NCI-H748 (cell line): ENCODE measurements at regions not wholly inside any gene's neighbourhood (a gene's known extent, or its start where the extent isn't known, plus 50 kb on each side); places are given as distances from the start of the nearest gene placed in this dataset.
"Not testable (repeated sequence)": the region's sequence is repeated elsewhere in the genome, so short reads cannot be mapped to it uniquely, and the experiment has no call there.

Experiments
- DNase-seq: peaks from one replicate; lab custom pipeline; 2025; ENCODE audit not compliant: unreplicated experiment; lab: John Stamatoyannopoulos, UW

DNA sequence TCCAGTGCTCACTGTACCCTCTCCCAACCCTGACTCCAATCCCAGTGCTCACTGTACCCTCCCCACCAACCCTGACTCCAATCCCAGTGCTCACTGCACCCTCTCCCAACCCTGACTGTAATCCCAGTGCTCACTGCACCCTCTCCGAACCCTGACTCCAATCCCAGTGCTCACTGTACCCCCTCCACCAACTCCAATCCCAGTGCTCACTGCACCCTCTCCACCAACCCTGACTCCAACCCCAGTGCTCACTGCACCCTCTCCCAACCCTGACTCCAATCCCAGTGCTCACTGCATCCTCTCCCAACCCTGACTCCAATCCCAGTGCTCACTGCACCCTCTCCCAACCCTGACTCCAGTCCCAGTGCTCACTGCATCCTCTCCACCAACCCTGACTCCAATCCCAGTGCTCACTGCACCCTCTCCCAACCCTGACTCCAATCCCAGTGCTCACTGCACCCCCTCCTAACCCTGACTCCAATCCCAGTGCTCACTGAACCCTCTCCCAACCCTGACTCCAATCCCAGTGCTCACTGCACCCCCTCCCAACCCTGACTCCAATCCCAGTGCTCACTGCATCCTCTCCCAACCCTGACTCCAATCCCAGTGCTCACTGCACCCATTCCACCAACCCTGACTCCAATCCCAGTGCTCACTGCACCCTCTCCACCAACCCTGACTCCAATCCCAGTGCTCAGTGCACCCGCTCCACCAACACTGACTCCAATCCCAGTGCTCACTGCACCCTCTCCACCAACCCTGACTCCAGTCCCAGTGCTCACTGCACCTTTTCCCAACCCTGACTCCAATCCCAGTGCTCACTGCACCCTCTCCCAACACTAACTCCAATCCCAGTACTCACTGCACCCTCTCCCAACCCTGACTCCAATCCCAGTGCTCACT is 136.3 kb upstream of the ZNF618 start:
- DNase-seq = not testable (repeated sequence)

DNA sequence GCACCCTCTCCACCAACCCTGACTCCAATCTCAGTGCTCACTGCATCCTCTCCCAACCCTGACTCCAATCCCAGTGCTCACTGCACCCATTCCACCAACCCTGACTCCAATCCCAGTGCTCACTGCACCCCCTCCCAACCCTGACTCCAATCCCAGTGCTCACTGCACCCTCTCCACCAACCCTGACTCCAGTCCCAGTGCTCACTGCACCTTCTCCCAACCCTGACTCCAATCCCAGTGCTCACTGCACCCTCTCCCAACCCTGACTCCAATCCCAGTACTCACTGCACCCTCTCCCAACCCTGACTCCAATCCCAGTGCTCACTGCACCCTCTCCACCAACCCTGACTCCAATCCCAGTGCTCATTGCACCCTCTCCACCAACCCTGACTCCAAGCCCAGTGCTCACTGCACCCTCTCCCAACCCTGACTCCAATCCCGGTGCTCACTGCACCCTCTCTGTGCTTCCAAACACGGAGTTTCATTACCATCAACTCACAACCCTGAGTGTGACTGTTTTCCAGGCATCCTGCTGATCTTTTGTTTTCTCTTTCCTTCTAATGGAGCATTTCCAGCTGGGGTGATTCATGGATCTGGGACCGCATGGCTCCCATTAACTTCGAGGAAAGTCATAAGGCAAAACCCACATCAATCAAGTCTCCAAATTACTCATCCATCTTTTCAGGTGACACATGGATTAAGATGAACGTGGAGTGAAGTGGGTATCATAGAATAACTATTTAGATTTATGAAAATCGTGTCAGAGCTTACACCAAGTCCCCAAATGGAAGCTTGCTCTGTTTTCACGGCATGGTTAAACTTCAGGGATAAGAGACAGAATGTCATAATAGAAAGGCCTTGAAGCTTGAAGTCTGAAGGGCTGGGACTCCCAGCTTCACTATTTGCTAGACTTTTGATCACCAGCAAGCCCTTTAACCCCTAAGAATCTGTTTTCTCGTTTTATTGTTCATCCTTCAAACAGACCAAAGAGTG is 135.3 kb upstream of the ZNF618 start:
- DNase-seq = peak; percentile 63

DNA sequence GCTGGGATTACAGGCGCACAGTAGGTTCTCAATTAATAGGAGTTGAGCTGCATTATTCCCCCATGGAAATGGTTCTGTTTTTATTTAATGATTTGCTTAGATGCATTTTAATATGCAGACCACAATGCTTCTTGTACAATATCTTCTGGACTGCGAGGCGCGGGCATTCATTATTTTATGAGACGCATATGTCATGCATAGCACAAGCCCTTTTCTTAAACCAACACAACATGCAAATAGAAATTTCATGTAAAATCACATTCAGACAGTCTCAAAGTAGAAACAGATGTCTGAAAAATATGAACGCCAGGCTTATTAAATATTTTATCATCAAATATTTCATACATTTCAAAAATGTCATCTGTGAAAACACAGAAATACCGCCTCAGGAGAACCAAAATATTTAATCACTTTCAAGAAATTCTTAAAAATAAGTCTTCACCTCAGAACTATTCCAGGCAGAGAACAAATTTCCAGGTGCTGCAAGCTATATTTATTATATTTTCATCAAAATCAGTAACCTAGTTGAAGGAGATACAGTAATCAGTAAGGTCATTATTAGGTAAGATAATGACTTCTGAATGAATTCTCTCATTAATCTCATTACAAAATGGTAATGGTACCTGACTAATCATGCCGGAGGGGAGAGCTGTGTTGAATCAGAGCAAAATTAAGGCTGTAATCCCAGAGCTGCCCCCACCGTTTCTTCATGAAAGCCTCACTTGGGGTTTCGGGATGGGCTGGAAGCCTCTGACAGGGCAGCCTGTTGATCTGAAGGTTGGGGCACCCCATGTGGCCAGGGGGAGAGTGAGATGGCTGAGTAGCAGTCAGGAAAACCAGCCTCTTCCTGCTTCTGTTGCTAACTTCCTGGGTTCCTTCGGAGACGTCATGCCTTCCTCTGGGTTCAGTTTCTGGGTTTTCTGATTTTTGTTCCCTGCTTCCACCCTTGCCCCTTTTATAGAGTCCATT is 133.9 kb upstream of the ZNF618 start:
- no peak for DNase-seq

DNA sequence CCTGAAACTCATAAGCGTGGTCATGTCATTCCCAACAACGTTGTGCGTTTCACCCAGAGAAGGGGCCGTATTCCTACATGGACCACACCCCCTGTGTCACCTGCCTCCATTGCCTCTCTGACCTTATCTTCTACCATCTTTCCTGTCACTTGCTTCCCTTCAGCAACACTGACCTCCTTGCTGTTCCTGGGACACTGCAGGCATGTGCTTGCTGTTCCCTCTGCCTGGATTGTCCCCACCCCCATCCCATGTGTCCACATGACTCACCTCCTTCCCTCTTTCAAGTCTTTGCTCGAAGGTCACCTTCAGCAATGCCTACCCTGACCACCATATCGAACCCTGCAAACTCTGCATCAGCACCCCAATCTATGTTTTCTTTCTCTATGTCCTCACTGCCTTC is 133.2 kb upstream of the ZNF618 start:
- DNase-seq = no peak

DNA sequence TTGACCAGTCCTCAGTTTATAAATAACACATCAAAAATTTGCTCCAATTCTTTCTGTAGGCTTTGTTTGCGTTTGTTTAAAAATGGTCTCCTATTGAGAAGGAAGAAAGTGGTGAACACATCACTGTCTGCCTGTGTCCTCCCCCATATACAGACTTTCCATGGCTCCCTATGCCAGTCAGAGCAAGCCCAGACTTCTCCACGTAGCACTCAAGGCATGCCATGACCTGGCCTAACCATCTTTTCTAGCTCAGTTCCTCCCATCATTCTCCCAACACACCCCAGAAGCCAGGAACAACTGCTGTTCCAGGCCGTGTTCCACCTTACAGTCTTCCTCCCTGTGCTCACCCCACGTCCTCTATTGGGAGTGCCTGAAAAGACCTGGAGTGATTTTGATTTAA is 129.6 kb upstream of the ZNF618 start:
- DNase-seq = no peak

DNA sequence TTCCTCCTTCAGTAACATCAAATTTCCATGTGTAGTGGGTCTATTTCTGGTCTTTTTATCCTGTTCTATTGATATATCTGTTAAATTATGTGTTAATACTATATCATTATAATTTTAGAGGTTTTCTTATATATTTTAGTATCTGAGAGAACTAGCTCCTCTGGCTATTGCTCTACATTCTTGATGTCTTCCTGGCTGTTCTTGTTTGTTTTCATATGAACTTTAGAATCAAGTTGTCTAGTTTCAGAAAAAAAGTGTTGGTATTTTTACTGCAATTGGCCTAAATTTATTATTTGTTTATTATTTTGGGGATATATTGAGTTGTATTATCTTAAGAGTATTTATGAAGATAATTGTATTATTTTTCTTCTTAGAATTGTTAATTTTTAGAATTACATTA is 128.0 kb upstream of the ZNF618 start:
- DNase-seq = no peak

DNA sequence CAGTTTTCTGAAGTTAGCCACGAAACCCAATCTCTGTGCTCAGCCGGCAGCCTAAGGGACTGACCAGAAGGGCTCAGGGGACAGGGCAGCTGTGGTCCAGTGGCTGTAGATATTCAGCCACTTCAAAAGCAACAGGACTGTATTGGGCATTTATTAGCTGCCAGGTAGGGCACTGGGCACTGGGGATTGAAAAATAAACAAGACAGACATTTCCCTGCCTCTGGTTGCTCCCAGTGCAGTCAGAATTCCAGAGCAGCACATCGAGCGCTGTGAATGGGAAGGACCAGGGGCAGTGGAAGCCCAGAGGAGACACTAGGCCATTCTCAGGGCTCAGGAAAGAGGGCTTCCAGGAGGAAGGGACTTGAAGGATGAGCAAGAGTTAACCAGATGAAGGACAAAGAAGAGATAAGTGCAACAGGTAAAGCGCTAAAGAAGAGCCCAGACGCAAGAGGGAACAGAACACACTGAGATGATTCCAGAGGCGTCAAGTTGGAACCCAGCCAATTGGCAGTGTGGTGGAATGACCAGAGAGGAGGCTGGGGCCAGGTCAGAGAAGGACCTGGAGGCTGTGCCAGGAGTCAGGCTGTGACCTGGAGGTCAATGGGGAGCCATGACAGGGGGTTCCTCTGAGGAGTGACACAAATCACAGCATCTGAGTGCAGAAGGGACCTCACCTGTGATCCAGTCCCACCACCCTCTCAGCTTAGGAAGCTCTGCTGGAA is 122.5 kb upstream of the ZNF618 start:
- no peak for DNase-seq

DNA sequence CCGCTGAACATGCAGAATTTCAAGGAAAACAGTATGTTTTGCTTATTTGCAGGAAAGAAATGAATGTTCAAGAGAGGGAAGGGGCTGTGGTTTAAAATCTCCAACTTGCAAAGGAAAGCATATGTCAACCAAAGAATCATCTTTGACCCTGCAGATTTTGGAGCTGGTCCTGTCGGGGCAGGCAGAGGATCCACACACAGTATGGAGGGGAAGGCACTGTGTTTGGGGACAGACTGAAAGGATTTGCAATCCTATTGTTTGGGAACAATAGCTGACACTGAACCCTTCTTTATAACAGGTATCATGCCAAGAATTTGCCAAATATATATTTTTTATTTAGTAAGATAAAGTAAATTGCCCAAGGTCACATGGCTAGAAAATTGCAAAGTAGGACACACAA is 121.4 kb upstream of the ZNF618 start:
- DNase-seq = no peak

DNA sequence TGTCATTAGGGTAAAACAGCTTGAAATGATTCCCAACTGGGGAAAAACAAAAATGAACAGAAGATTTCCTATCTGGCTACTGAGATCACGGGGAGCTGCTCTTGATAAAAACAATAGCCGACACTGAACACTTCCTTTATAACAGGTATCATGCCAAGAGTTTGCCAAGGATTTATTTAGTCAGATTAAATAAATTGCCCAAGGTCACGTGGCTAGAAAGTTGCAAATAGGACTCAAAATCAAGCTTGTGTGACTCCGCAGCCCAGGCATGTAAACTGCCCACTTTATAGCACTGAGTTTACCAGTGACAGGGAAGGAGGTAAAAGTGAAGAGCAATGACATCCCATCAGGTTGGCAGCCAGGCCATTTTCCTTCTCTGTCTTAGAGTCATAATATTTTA is 120.7 kb upstream of the ZNF618 start:
- no peak for DNase-seq

DNA sequence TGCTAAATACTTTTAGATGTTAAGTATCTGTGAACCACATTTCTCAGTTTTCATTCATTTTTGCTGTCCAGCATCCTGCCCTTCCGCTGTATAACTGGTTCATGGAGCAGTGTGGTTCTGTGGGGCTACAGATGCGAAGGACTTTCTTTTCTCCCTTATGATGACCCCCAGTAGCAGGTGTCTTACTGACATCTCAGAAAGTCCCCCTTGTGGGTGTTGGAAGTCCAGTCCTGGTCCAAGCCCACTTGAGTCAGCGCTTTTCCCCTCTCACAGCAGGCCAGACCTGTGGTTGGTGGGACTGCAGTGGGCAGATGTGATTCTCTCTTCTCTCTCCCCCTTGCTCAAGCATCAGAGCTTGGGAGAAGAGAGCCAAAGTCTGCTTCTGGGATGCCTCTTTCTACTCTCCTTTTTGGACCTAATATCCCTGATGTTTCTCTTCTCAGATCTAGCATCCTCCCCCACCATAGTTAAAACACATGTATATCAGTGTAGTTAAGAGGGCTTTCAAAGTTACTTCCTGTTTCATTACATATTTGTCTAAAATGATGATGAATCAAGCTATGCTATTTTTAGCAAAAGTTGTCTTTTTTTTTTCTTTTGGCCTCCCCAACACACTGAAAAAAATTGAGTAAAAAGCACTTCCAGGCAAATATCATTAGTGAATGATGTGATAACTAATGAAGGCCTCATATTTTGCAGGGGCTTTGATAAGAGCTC is 119.5 kb upstream of the ZNF618 start:
- DNase-seq = no peak

DNA sequence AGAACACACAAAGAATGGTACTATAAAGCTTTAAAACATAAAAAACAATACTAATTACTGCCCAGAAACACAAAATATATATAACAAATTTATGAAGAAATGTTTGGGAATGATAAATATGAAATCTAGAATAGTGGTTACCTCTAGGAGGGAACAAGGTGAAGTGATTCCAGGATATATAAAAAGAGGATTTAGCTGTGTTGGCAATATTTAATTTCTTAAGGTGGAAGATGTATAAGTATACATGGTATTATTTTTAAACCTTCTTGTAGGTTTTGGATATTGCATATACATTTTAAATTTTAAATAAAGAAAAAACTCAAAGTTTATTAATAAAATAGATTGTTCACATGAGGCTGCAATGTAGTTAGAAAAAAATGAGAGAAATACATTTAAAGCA is 112.7 kb upstream of the ZNF618 start:
- DNase-seq = no peak

DNA sequence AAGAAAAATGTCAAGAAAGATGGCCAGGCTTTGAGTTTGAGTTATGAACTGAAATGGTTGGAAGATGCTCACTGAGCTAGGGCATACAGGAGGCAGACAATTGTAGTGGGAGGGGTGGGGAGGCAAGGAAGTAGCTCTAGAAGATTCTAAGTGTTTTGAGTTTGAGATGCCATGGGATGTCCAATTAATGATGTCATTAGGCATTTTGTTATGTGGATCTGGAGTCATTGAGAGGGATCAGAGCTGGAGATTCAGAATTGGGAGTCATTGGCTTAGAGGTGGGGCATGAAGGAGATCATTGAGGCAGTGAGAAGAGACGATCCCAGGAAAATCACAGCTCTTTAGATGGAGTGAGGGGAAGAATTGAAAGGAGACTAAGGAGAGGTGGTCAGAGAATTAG is 111.5 kb upstream of the ZNF618 start:
- DNase-seq = no peak

DNA sequence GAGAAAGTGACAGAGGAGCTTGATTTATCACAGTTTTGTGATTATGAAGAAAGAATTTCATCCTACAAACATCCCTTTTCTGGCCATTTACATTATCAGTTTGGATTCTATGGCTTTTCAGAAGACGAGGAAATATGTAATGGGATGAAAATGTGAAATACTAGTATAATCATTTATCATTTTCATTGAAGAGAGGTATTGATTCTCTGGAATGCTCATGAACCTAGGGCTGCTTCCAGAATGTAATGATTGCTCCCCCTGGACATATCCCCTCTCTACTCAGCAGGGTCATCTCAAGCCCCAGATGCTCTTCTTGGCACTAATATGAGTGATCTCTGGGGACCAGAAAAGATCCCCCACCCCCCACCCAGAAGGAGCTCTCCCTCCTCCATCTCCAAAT is 106.7 kb upstream of the ZNF618 start:
- no peak for DNase-seq

DNA sequence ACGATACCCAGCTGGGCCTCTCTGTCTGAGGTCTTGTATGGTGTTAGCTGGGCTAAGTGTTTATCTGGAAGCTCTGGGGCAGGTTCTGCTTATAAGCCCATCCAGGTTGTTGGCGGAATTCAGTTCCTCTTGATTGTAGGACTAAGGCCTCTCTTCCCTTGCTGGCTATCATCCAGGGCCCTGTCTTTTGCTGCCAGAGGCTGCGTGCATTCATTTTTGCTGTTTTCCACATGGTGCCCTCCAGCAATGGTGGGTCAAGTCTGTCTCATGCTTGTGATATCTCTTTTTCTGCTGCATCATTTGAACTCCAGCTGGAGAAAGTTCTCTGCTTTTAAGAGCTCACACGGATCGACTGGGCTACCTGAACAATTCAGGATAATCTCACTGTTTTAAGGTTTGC is 105.7 kb upstream of the ZNF618 start:
- DNase-seq = no peak

DNA sequence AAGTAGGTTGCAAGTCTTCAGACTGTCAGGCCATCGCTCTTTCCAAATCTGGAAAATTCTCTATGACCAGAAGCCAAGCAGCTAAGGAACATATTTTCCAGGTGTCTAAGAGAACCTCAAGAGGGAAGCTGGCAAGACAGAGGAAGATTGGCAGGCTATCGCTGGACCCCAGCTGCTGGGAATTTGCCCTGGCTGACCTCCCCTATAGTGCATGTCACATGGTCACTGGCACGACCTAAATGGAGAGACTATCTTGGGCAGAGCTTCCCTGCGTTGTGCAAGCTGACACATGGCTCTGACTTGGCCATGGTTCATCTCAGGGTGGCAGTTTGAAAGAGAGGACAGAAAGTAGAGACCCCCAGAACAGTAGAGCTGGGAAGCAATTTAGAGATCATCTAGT is 104.9 kb upstream of the ZNF618 start:
- DNase-seq = no peak

DNA sequence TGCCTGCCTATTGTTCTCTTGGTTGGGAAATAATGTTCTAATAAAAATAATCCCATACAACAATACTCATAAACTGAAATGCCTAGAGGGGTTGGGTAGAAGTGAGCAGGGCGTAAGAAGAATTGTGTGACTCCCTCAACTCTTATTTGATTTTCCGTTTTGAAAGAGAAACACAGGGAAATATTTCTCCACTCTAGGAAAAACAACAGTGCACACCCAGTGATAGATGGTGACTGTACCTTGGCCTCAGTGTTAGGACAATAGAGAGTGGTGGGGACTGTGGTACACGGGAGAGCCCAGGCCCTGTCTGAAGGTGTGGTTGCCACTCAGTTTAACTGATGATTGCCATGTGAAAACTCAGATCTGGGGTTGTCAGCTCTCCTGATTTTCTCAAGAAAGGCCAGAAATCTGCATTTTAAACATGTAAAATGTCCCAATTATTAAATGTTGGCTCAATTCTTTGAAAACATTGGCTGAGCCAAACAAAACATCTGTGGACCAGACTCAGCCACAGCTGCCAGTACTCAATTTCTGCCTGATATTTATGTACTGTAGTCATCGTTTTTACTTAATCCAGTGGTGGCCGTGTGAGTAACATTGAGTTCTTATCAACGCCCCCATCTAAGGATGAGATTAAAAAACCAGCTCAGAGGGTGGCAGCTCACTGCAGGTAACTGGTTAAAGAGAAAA is 103.8 kb upstream of the ZNF618 start:
- DNase-seq = no peak

DNA sequence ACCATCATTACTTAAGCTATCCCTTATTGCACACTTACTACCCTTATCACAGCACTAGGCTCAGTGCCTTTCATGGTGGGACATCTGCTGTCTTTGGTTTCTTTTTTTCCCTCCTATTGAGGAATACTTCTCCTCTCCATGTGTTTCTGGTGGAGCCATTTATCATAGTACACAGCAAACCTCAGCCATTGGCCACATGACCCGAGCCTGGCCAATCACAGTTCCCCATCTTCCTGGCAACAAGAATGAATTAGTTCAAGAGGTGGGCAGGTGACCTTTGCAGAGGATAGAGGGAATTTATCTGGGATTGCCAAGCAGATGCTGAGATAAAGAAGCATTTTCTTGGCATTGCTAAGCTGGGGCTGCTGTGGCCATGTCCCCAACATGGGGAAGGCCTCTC is 101.1 kb upstream of the ZNF618 start:
- DNase-seq = no peak

DNA sequence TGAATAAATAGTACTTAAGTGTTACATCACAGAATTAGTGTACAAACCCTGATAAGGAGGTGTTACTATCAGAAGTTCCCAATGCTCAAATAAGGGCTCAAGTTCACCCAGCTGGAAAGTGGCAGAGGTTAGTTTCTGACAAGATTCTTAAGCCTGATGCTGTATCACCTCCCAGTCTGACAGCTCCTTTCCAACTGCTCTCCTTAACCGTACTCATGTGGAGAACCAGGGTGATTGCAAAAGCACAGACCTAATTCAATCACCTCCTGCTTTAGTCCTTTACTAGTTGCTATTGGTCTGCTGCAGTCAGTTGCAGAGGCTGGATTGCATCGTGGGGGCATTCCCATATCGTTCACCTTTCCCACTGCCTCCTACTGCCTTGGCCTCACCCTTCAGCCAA is 100.4 kb upstream of the ZNF618 start:
- no peak for DNase-seq

DNA sequence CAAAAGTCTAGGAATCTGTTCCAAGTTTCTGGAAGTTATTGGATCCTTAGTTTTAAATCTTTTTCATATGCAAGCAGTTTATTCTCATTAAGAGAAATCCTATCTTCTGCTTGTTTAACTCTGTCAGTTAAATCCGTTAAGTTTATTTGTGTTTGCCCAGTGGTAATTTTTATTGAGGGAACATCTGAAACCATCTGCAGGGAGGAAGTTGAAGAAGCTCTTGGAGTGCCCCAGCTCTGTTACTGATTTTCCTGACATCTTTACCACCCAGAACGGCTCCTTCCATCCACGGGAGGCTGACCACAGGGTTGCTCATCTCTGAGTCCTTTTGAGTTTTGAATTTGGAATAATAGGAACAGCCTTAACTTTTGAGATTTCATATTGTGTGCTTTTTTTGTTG is 99.9 kb upstream of the ZNF618 start:
- DNase-seq = no peak
